KMS-11 (cell line): ENCODE measurements at regions not wholly inside any gene's neighbourhood (a gene's known extent, or its start where the extent isn't known, plus 50 kb on each side); places are given as distances from the start of the nearest gene placed in this dataset.

Source experiments
- H2AFZ ChIP-seq: fragments of 200-600 bp; sonication (generic); 2 replicates; pipeline ENCODE4 v1.6.1; 2016; ENCODE audit warnings: antibody characterized with exemption, mixed run types, low read depth
- H3K27ac ChIP-seq: fragments of 200-600 bp; sonication (generic); 2 replicates; pipeline ENCODE4 v1.6.1; 2016; ENCODE audit warnings: mild to moderate bottlenecking, mixed run types
- H3K27me3 ChIP-seq: fragments of 200-600 bp; sonication (generic); 2 replicates; pipeline ENCODE4 v1.6.1; 2017; ENCODE audit warnings: mild to moderate bottlenecking, low read depth, mixed run types, moderate library complexity; ENCODE audit not compliant: insufficient read depth
- H3K36me3 ChIP-seq: fragments of 200-600 bp; sonication (generic); 2 replicates; pipeline ENCODE4 v1.6.1; 2017; ENCODE audit warnings: mild to moderate bottlenecking, mixed run types; ENCODE audit not compliant: insufficient read depth
- H3K4me1 ChIP-seq: fragments of 200-600 bp; sonication (generic); 2 replicates; pipeline ENCODE4 v1.6.1; 2016; ENCODE audit warnings: mild to moderate bottlenecking, low read depth, mixed run types; ENCODE audit not compliant: poor library complexity, severe bottlenecking
- H3K4me2 ChIP-seq: fragments of 200-600 bp; sonication (generic); 2 replicates; pipeline ENCODE4 v1.7.0; 2016; ENCODE audit warnings: mild to moderate bottlenecking, mixed run types
- H3K4me3 ChIP-seq: fragments of 200-600 bp; sonication (generic); IDR thresholded peaks from 2 replicates; pipeline ENCODE4 v1.6.1; 2017; ENCODE audit warnings: low read depth, low read length, mixed read lengths; ENCODE audit not compliant: insufficient read depth
- H3K79me2 ChIP-seq: fragments of 200-600 bp; sonication (generic); 2 replicates; pipeline ENCODE4 v1.6.1; 2016; ENCODE audit warnings: low read depth, mixed run types; ENCODE audit not compliant: insufficient read depth
- H3K9ac ChIP-seq: fragments of 200-600 bp; sonication (generic); 2 replicates; pipeline ENCODE4 v1.6.1; 2016; ENCODE audit warnings: mild to moderate bottlenecking, mixed run types
- H4K20me1 ChIP-seq: fragments of 200-600 bp; sonication (generic); 2 replicates; pipeline ENCODE4 v1.6.1; 2016; ENCODE audit warnings: mild to moderate bottlenecking, mixed run types; ENCODE audit not compliant: insufficient read depth
- CTCF ChIP-seq: fragments of 200-600 bp; sonication (generic); conservative IDR thresholded peaks from 2 replicates; pipeline ENCODE4 v1.6.1; 2017; ENCODE audit warnings: low read depth, mild to moderate bottlenecking, antibody characterized with exemption, low read length, moderate library complexity, mixed read lengths

- Histone ChIP-seq H3K4me2 (no peak overlapping the region), H3K79me2 (no peaks in the 10 kb centered on the region), H3K4me3 (no peak overlapping the region), H4K20me1 (no peaks in the 10 kb centered on the region), H2AFZ (no peak overlapping the region), H3K27me3 (no peaks in the 10 kb centered on the region), H3K36me3 (no peaks in the 10 kb centered on the region), H3K4me1 (no peaks in the 10 kb centered on the region), H3K9ac (no peak overlapping the region), H3K27ac (no peak overlapping the region)
- TF ChIP-seq CTCF: peak; percentile 48; the same call in 1 of the 2 replicates
Measured at GRCh38 chr20:55057779-55058415, 582.5 kb downstream of the DOK5 start.

DNA sequence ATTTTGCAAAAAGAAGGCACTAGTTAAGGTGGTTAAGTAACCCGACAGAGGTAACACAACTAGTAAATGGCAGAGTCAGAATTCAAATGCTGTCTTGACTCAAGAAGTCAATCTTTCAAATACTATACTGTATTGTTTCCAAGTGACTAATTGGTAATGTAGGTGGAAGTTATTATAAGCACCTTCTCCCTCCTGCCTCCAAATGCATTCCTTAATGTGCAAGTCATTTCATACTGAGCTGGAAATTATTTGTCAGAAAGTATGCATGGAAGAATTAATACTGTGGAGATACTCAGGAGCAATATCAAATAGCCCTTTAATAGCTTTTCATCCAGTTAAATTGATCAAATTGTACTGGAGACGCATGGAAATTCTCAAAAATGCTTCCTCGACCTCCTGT, 579.1 kb downstream of the DOK5 start:
- TF ChIP-seq CTCF: no peak
- no peaks in the 10 kb centered on the region for H4K20me1 ChIP-seq
- no peak overlapping the region for H3K4me2 ChIP-seq
- H2AFZ ChIP-seq: no peak overlapping the region
- H3K9ac ChIP-seq: no peak overlapping the region
- H3K27me3 ChIP-seq: no peaks in the 10 kb centered on the region
- no peaks in the 10 kb centered on the region for H3K36me3 ChIP-seq
- no peaks in the 10 kb centered on the region for H3K4me1 ChIP-seq
- H3K79me2 ChIP-seq: no peaks in the 10 kb centered on the region
- H3K4me3 ChIP-seq: no peak overlapping the region
- H3K27ac ChIP-seq: no peak overlapping the region

- H3K79me2 ChIP-seq: no peaks in the 10 kb centered on the region
- no peaks in the 10 kb centered on the region for H3K4me1 ChIP-seq
- H3K9ac ChIP-seq: no peak overlapping the region
- no peak overlapping the region for H2AFZ ChIP-seq
- no peaks in the 10 kb centered on the region for H3K27me3 ChIP-seq
- H3K4me3 ChIP-seq: no peak overlapping the region
- H3K4me2 ChIP-seq: no peak overlapping the region
- no peaks in the 10 kb centered on the region for H4K20me1 ChIP-seq
- TF ChIP-seq CTCF: no peak
- no peaks in the 10 kb centered on the region for H3K36me3 ChIP-seq
- H3K27ac ChIP-seq: no peak overlapping the region
Measured at GRCh38 chr20:55053389-55053788, 578.0 kb downstream of the DOK5 start.

GRCh38 chr20:55052459-55052858, 577.1 kb downstream of the DOK5 start:
- no peak overlapping the region for H3K4me2 ChIP-seq
- H3K27me3 ChIP-seq: no peaks in the 10 kb centered on the region
- no peak for TF ChIP-seq CTCF
- no peaks in the 10 kb centered on the region for H3K36me3 ChIP-seq
- no peak overlapping the region for H2AFZ ChIP-seq
- H3K9ac ChIP-seq: no peak overlapping the region
- no peak overlapping the region for H3K4me3 ChIP-seq
- no peak overlapping the region for H3K27ac ChIP-seq
- H3K79me2 ChIP-seq: no peaks in the 10 kb centered on the region
- no peaks in the 10 kb centered on the region for H4K20me1 ChIP-seq
- H3K4me1 ChIP-seq: no peaks in the 10 kb centered on the region
